BLaER1 (cell line): ENCODE measurements at regions not wholly inside any gene's neighbourhood (a gene's known extent, or its start where the extent isn't known, plus 50 kb on each side); places are given as distances from the start of the nearest gene placed in this dataset.
"Not testable (repeated sequence)": the region's sequence is repeated elsewhere in the genome, so short reads cannot be mapped to it uniquely, and the experiment has no call there.

Experiments
- H3K27ac ChIP-seq: shearing (Covaris generic); formaldehyde crosslinking; 2 replicates; pipeline ENCODE4 v1.8.1; 2022
- H3K27me3 ChIP-seq: shearing (Covaris generic); formaldehyde crosslinking; 2 replicates; pipeline ENCODE4 v1.8.1; 2022
- H3K36me3 ChIP-seq: shearing (Covaris generic); formaldehyde crosslinking; 2 replicates; pipeline ENCODE4 v1.8.1; 2022
- H3K4me1 ChIP-seq: shearing (Covaris generic); formaldehyde crosslinking; 2 replicates; pipeline ENCODE4 v1.8.1; 2022
- H3K4me2 ChIP-seq: shearing (Covaris generic); formaldehyde crosslinking; 2 replicates; pipeline ENCODE4 v1.8.1; 2022
- H3K4me3 ChIP-seq: shearing (Covaris generic); formaldehyde crosslinking; 2 replicates; pipeline ENCODE4 v1.8.1; 2022
- H3K9ac ChIP-seq: shearing (Covaris generic); formaldehyde crosslinking; 2 replicates; pipeline ENCODE4 v1.8.1; 2022
- H3K9me3 ChIP-seq: shearing (Covaris generic); formaldehyde crosslinking; 2 replicates; pipeline ENCODE4 v1.8.1; 2022
- H4K20me1 ChIP-seq: shearing (Covaris generic); formaldehyde crosslinking; 2 replicates; pipeline ENCODE4 v1.8.1; 2022
- Cebpa-rat ChIP-seq: shearing (Covaris generic); IDR thresholded peaks from 2 replicates; pipeline ENCODE4 v1.8.1; 2022

- H4K20me1 ChIP-seq, result no peaks in the 10 kb centered on the region
- no peak overlapping the region for H3K9ac ChIP-seq
- H3K9me3 ChIP-seq, result no peaks in the 10 kb centered on the region
- no peaks in the 10 kb centered on the region for H3K27me3 ChIP-seq
- H3K36me3 ChIP-seq, result no peaks in the 10 kb centered on the region
- H3K4me3 ChIP-seq, result no peak overlapping the region
- no peak overlapping the region for H3K4me2 ChIP-seq
- no peaks in the 10 kb centered on the region for H3K4me1 ChIP-seq
- no peak for TF ChIP-seq Cebpa-rat
- no peak overlapping the region for H3K27ac ChIP-seq
Measured at GRCh38 chr2:147420517-147420916, 424.3 kb upstream of the ACVR2A start.

- H3K9me3 ChIP-seq, result 0 out of 2 replicates have a peak, but pooled peaks cover under 1% of the 10 kb centered on the region
- no peak overlapping the region for H3K27ac ChIP-seq
- no peaks in the 10 kb centered on the region for H4K20me1 ChIP-seq
- no peak overlapping the region for H3K4me3 ChIP-seq
- no peak for TF ChIP-seq Cebpa-rat
- H3K4me1 ChIP-seq, result no peaks in the 10 kb centered on the region
- no peaks in the 10 kb centered on the region for H3K27me3 ChIP-seq
- no peak overlapping the region for H3K9ac ChIP-seq
- H3K4me2 ChIP-seq, result no peak overlapping the region
- no peaks in the 10 kb centered on the region for H3K36me3 ChIP-seq
Measured at GRCh38 chr2:147416099-147416498, 428.7 kb upstream of the ACVR2A start.

GRCh38 chr2:147414656-147415055, 430.2 kb upstream of the ACVR2A start:
- H3K4me1 ChIP-seq, H3K36me3 ChIP-seq, H3K4me3 ChIP-seq, H3K9me3 ChIP-seq, H4K20me1 ChIP-seq, H3K9ac ChIP-seq, H3K4me2 ChIP-seq, H3K27ac ChIP-seq, H3K27me3 ChIP-seq: not testable (repeated sequence)

GRCh38 chr2:147408357-147408756, 436.5 kb upstream of the ACVR2A start:
- no peak overlapping the region for H3K4me2 ChIP-seq
- no peak overlapping the region for H3K27ac ChIP-seq
- no peaks in the 10 kb centered on the region for H3K36me3 ChIP-seq
- no peak overlapping the region for H3K4me3 ChIP-seq
- H3K9ac ChIP-seq, result no peak overlapping the region
- H4K20me1 ChIP-seq, result no peaks in the 10 kb centered on the region
- 0 out of 2 replicates have a peak, but pooled peaks cover 5% of the 10 kb centered on the region for H3K9me3 ChIP-seq
- no peaks in the 10 kb centered on the region for H3K4me1 ChIP-seq
- no peak for TF ChIP-seq Cebpa-rat
- H3K27me3 ChIP-seq, result no peaks in the 10 kb centered on the region

- Histone ChIP-seq H3K27ac (no peak overlapping the region), H3K9me3 (0 out of 2 replicates have a peak, but pooled peaks cover under 1% of the 10 kb centered on the region), H3K9ac (no peak overlapping the region), H3K4me3 (no peak overlapping the region), H3K4me1 (no peaks in the 10 kb centered on the region), H3K27me3 (no peaks in the 10 kb centered on the region), H3K4me2 (no peak overlapping the region), H3K36me3 (no peaks in the 10 kb centered on the region), H4K20me1 (no peaks in the 10 kb centered on the region)
- no peak for TF ChIP-seq Cebpa-rat
Measured at GRCh38 chr2:147405651-147406050, 439.2 kb upstream of the ACVR2A start.

GRCh38 chr2:147398996-147399395, 445.8 kb upstream of the ACVR2A start:
- no peak overlapping the region for H3K27ac ChIP-seq
- H3K4me3 ChIP-seq, result no peak overlapping the region
- TF ChIP-seq Cebpa-rat, result no peak
- H4K20me1 ChIP-seq, result no peaks in the 10 kb centered on the region
- no peak overlapping the region for H3K4me2 ChIP-seq
- no peaks in the 10 kb centered on the region for H3K4me1 ChIP-seq
- H3K9me3 ChIP-seq, result no peaks in the 10 kb centered on the region
- no peaks in the 10 kb centered on the region for H3K36me3 ChIP-seq
- no peaks in the 10 kb centered on the region for H3K27me3 ChIP-seq
- no peak overlapping the region for H3K9ac ChIP-seq

- Histone ChIP-seq H3K27ac (no peak overlapping the region), H3K4me3 (no peak overlapping the region), H3K9ac (no peak overlapping the region), H3K9me3 (no peaks in the 10 kb centered on the region), H3K4me1 (no peaks in the 10 kb centered on the region), H3K4me2 (no peak overlapping the region), H3K27me3 (no peaks in the 10 kb centered on the region), H3K36me3 (no peaks in the 10 kb centered on the region), H4K20me1 (no peaks in the 10 kb centered on the region)
- TF ChIP-seq Cebpa-rat, result no peak
Measured at GRCh38 chr2:147398301-147398700, 446.5 kb upstream of the ACVR2A start.

- no peaks in the 10 kb centered on the region for H3K36me3 ChIP-seq
- no peaks in the 10 kb centered on the region for H3K27me3 ChIP-seq
- no peak overlapping the region for H3K9ac ChIP-seq
- no peak overlapping the region for H3K27ac ChIP-seq
- no peak for TF ChIP-seq Cebpa-rat
- H4K20me1 ChIP-seq, result no peaks in the 10 kb centered on the region
- H3K4me1 ChIP-seq, result no peaks in the 10 kb centered on the region
- no peak overlapping the region for H3K4me2 ChIP-seq
- no peaks in the 10 kb centered on the region for H3K9me3 ChIP-seq
- H3K4me3 ChIP-seq, result no peak overlapping the region
Measured at GRCh38 chr2:147396890-147397289, 447.9 kb upstream of the ACVR2A start.

GRCh38 chr2:147394179-147394790, 450.5 kb upstream of the ACVR2A start:
- Histone ChIP-seq H3K9ac (no peak overlapping the region), H3K27me3 (no peaks in the 10 kb centered on the region), H3K27ac (no peak overlapping the region), H4K20me1 (no peaks in the 10 kb centered on the region), H3K4me3 (no peak overlapping the region), H3K4me2 (no peak overlapping the region), H3K9me3 (no peaks in the 10 kb centered on the region), H3K36me3 (no peaks in the 10 kb centered on the region), H3K4me1 (no peaks in the 10 kb centered on the region)
- TF ChIP-seq Cebpa-rat, result no peak

- no peaks in the 10 kb centered on the region for H3K4me1 ChIP-seq
- H3K4me3 ChIP-seq, result no peak overlapping the region
- H3K9ac ChIP-seq, result no peak overlapping the region
- H3K9me3 ChIP-seq, result no peaks in the 10 kb centered on the region
- no peak overlapping the region for H3K4me2 ChIP-seq
- no peak overlapping the region for H3K27ac ChIP-seq
- H3K27me3 ChIP-seq, result no peaks in the 10 kb centered on the region
- no peaks in the 10 kb centered on the region for H4K20me1 ChIP-seq
- no peaks in the 10 kb centered on the region for H3K36me3 ChIP-seq
- no peak for TF ChIP-seq Cebpa-rat
Measured at GRCh38 chr2:147392180-147392579, 452.6 kb upstream of the ACVR2A start.

- H3K4me2 ChIP-seq, result no peak overlapping the region
- no peak overlapping the region for H3K27ac ChIP-seq
- TF ChIP-seq Cebpa-rat, result no peak
- no peaks in the 10 kb centered on the region for H4K20me1 ChIP-seq
- H3K9me3 ChIP-seq, result no peaks in the 10 kb centered on the region
- no peak overlapping the region for H3K9ac ChIP-seq
- no peaks in the 10 kb centered on the region for H3K27me3 ChIP-seq
- no peaks in the 10 kb centered on the region for H3K4me1 ChIP-seq
- H3K4me3 ChIP-seq, result no peak overlapping the region
- no peaks in the 10 kb centered on the region for H3K36me3 ChIP-seq
Measured at GRCh38 chr2:147390475-147390874, 454.4 kb upstream of the ACVR2A start.
